ENCODE measurements at regions not wholly inside any gene's neighbourhood (a gene's known extent, or its start where the extent isn't known, plus 50 kb on each side); places are given as distances from the start of the nearest gene placed in this dataset.
"Not testable (repeated sequence)": the region's sequence is repeated elsewhere in the genome, so short reads cannot be mapped to it uniquely, and the experiment has no call there.

DNA sequence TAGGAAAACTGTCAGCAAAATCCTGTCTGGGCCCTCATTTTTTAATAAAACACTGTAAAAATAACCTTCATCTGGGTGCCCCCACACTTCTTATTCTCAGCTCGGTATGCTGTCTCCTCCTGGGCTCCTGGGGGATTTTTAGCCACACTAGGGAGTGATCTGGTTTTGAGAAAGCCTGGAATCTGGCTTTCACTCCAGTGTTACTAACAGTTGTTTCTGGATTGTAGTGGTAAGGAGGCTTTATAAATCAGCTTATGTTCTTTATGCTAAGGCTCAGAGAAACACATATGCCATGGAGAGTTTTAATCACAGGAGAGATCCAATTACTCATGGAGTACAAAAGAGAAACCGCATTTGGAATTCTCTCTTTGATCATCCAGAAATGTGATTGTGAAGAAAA is 744.3 kb upstream of the SOX11 start:
- DNase-seq: no peak

DNA sequence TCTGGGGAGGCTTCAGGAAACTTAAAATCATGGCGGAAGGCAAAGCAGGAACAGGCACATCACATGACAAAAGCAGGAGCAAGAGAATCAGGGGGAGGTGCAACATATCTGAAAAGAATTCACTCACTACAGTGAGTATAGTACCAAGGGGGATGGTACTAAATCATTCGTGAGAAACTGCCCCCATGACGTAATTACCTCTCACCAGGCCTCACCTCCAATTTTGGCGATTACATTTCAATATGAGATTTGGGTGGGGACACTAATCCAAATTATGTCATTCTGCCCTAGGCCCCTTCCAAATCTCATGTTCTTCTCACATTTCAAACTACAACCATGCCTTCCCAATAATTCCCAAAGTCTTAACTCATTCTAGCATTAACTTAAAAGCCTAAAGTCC is 740.8 kb upstream of the SOX11 start:
- DNase-seq: no peak

DNA sequence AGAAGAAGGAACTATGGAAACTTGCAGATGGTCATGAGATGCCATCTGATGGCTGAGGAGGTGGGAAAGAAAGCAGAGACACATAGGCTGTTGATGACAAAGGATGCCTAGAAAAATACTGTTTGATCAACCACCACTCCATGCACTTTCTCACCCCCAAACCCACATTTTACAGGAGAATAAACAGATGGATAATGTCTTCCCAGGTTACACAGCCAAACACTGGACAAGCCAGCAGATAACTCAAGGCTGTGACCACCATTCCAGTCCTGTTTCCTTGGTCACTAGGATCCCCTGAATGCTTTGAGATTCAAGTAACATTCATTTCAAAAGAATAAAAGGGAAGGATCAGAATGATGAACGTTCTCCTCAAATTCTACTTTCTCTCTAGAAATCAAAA is 733.0 kb upstream of the SOX11 start:
- DNase-seq: no peak

DNA sequence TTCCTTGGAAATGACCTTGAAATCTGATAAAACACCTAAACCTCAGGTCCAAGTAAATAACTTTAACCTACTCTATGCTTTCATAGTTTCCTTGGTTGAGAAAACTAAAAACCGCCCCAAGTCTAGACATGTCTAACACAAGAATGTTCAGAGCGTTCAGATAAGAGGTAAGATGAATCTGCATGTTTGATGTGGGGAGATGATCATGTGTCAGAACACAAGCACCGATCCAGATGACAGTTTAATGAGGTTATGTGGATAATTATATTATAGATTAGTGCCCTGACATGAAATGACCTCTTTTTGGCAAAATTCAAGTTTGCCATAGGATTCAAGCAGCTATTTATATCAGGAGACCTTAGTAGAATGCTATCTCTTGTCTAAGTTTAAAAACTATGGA is 729.8 kb upstream of the SOX11 start:
- DNase-seq: no peak

DNA sequence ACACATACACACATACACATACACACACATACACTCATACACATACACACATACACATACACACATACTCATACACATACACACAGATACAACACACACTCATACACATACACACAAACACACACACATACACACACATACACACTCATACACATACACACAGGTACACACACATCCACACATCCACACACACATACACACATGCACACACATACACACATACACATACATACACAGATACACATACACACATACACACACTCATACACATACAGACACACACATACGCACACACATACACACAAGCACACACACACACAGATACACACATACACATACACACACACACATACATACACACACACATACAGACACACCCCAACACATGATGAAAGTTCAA is 729.1 kb upstream of the SOX11 start:
- DNase-seq: no peak

DNA sequence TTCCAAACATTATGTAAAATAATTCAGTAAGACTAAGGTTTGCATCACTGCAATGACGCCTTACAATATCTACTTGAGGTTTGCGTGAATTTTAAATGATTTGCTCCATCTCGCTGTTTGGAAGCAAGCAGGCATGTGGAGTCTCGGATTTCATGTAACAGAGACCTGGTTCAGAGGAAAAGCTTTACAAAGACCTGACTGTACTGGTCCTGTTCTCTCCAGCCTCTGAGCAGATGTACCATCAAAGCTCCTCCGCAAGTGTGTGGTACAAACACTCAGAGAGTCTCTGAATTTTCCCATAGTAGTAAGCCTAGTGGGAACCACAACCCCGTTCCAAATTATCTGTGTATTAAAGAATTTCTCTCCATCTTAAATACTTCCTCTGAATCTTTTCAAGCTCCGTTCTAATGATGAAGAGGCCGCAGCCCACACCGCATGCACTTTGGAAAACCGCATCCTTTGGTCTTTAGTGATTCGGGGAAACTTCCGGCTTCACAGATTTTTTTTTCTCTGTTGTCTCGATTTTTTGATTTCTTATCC is 728.1 kb upstream of the SOX11 start:
- DNase-seq: no peak

DNA sequence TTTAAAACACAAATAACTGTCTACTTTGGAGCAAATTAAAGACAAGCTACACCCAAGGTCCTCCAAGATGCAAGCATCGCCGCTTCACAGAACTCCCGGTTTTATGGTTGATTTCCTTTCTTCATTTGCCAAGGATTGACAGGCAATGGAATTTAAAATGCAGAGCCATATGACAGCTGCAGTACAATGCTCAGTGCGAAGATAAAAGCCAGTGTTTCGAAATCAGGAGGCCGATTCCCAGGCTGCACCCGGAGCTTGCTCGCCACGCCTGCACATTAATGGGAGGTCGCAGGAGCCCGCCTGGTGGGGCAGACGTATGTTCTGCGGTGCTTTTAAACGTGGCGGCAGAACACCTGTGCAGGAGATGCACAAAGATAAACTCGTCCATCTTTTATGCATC is 727.6 kb upstream of the SOX11 start:
- no peak for DNase-seq

DNA sequence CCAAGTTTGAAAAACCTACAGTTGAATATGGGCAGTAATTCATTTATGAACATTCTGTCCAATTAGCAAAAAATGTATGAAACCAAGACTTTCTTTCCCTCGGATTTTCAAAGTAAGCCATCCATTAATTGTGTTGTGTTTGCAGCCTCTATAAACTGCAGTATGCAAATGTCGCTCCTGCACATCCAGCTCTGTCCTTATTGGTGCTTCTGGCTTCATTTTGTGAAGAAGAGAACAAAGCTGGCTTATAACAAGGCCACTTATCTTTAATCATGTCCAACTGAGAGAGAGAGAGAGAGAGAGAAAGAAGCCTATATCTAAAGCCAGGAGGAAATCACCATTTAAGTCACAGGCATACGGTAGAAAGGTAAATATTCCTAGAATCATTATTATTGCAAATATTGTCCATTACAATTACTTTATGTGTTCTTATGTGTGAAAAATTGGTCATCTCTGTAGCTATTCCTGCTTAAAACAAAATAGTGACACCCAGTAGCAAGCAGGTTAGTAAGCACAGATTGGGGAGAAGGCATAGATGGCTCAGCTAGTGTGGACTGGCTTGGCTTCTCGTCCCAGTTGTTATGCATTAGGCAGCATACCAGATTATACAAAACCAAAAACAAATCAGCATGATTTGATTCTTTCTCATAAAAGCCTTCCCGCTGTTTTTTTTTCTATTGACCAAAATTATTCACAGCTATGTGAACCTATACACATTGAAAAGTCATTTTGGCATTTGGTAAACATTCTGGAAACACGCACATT is 726.4 kb upstream of the SOX11 start:
- no peak for DNase-seq

DNA sequence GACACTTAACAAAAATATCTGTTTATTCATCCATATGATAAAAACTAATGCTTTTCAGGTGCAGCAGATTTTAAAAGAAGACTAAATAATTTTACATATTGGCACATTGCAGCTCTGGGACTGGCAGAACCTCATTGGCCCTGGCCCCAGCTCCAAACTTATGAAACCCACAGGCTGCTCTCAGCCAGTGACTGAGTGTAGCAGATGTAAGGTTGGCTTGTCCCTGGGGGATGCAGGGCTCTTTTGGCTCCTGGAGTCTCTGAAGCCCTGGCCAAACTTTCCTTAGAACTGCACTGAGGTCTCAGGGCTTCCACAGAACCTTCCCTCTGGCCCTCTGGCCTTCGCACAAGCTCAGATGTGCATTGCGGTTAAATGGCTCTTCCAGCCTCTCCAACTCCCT is 725.0 kb upstream of the SOX11 start:
- DNase-seq: no peak

DNA sequence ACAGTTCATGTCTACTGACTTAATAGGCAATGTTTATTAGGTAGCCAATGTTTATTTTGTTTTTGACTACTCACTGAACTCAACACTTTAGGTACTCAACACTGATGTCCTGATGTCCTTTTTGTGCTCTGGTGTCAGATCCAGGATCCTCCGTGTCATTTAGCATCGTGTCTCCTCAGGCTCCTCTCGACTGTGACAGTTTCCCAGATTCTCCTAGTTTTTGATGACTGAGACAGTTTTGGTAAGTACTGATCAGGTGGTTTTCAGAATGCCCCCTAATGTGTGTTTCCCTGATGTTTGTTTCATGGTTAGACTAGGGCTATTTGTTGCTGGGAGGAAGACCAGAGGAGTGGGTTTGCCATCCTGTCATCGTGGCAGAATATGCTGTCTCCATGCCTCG is 719.7 kb upstream of the SOX11 start:
- DNase-seq: no peak

DNA sequence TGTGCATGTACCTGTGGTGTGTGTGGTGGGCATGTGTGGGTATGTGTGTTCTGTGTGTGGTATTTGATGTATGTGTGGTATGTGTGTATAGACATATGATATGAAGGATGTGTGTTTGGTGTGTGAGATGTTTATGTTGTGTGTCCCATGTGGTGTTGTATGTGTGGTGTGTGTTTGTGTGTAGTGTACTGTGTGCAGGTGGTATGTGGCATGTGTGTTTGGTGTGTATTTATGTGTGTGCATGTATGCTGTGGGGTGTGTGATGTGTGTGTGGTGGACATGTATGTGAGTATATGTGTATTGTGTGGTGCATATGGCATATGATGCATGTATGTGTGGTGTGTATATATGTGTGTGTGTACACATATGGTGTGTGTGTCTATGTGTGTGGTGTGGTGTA is 718.8 kb upstream of the SOX11 start:
- DNase-seq: no peak

DNA sequence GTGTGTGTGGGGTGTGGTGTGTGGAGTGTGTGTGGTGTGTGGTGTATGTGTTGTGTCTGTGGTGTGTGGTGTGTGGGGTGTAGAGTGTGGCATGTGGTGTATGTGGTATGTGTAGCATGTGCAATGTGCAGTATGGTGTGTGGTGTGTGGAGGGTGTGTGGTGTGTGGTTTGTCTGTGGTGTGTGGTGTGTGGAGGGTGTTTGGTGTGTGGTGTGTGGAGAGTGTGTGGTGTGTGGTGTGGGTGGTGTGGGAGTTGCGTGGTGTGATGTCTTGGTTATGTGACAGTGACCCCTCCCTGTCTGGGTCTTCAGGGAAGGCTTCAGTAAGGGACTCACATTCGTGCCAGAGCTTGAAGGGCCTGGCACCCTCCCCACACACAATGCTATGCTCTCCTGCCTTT is 718.2 kb upstream of the SOX11 start:
- no peak for DNase-seq

DNA sequence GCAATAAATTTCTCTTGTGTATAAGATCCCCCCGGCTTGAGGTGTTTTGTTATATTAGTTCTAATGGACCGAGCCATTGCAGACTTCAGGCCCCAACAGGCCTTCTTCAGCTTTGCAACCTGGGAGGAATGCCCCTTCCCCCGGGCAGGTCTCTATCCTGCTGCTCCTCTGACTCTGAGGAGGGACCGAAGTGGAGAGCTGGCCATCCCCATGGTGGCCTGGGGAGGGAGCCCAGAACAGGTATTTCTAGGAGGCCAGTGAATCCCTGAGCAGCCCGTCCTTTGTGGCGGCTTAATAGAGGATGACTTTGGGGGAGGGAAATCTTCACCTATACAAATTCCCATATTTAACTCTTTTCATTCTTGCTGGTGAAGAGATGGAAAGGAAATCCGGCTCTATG is 715.8 kb upstream of the SOX11 start:
- DNase-seq: no peak

DNA sequence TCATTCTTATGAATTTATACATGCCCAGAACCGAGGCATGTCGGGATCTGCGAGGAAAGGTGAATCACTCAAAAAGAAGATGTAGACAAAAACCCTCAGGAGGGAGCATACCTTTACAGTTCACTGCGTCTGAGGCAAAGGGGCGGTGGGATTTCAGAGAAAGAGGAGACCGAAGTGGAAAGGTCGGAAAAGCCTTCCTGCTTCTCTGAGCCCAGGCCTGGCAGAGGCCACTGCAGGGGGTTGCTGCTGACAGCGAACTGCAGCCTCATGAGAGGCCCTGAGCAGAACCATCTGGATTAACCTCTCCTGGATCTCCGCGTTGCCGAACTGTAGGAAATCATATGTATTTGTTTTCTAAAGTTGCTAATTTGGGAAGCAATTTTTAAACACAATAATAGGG is 713.1 kb upstream of the SOX11 start:
- DNase-seq: no peak

DNA sequence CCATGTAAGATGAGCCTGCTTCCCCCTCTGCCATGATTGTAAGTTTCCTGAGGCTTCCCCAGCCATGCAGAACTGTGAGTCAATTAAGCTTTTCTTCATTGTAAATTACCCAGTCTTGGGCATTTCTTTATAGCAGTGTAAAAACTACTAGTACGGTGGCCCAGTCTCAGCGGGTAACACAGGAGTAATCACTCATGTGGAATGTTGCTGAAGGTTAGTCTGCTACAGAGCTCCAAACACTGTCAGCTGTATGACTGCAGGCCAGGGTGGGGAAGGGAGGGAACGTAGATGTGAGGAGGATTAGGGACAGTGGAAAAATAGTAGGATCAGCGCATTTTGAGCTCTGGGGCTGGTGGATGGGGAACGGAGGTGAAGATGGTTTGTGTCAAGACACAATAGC is 711.2 kb upstream of the SOX11 start:
- DNase-seq: no peak

DNA sequence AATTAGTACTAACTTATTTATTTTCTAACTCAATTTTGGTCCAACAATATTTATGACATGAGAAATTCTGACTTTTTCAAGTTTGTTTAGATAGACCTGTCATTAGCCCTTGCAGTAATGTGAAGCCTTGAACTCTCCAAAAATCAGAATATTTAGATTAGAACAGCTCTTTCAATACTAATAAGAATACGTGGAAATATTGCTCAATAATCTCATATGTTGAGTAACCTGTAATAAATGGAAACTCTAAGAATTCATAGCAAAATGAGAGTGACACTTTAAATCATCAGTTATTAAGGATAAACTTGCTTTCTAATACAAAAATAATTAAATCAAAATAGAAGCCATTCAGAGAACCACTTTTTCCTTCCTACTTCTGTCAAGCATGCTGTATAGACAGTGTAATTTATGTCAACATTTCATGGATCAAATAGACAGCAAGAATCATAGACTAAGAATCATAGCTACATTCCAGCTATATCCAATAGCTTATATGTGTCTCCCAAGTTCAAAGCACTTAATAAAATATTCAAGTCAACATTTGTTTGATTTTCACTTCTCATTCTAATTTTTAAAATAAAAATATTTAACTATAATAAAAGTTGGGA is 710.3 kb upstream of the SOX11 start:
- no peak for DNase-seq

DNA sequence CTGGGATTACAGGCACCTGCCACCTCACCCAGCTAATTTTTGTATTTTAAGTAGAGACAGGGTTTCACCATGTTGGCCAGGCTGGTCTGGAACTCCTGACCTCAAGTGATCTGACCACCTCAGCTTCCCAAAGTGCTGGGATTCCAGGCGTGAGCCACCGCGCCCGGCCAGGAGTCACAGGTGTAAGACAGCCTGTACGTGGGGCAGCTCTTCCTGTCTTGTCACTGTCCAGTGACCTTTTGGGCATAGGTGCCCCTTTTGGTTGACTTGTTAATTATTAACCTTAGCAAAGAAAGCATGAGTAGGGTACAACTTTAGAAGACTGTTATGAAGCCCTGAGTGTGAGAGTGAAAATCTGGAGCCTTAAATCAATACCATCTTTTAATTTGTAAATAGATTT is 703.7 kb upstream of the SOX11 start:
- DNase-seq: not testable (repeated sequence)

DNA sequence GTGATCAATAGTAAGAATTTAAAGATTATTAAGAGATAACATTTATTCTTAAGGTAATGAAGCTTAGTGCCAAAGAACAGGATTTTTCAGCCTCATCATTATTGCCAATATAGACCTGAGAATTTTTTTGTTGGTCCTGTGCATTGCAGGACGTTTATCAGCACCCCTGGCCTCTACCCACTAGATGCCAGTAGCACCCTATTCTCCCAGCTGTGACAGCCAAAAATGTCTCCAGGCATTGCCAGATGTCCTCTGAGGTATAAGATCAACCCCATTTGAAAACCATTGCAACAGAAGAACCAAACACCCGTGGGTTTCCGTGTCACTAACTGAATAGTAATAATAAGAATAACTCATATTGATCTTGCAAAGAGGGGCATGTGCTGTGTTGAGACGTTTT is 700.0 kb upstream of the SOX11 start:
- DNase-seq: peak; percentile 48 to 55

DNA sequence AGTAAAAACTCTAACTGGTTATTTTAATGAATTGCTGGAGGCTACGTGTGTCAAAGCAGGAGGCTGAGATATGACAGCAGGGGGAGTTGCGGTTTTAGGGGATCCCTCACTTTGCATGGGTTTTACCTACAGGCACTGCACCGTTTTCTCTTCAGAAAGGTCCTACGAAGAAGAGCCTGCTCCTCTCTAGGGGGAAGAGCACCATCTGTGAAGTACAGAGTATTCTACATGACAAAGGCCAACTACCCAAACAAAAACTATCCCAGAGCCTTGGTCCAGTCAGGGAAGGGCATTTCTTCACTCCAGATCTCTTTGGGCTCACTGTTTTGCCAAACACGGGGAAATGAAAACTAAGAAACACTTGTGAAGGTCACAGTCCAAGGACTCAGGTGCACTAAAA is 696.7 kb upstream of the SOX11 start:
- no peak for DNase-seq

DNA sequence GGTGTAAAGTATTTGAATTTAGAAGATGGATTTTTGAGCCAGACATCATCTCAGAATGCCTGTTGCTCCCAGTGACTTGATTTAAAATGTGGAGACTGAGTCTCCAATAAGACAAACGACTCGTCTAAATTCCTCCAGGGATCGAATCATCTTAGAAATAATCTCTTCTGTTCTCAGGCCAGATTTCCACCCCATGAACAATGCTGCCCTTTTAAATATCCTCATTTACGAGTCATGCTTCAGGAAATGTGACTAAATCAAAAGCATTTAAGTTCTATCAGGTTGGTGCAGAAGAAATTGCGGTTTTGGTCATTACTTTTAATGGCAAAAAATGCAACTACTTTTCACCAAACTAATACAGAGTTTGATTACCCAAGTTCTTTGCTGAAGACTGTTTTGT is 684.6 kb upstream of the SOX11 start:
- DNase-seq: no peak

DNA sequence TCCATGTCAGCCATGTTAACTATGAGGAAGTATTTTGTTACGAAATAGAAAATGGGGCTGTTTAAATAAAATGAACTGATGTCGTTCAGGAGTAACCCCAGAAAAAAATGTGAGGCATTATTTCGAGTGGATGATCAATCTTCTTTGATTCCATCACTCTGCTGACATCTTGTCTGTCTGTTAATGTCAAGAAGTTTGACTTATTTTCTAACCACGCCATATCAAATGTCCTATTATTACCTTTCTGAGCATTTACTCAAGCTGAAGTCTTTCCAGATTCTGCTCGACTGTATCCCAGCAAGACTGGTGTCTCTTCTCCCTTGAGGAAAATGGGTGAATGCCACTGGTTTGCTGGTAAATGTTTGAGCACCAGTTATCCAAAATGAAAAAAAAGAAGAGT is 672.9 kb upstream of the SOX11 start:
- no peak for DNase-seq

DNA sequence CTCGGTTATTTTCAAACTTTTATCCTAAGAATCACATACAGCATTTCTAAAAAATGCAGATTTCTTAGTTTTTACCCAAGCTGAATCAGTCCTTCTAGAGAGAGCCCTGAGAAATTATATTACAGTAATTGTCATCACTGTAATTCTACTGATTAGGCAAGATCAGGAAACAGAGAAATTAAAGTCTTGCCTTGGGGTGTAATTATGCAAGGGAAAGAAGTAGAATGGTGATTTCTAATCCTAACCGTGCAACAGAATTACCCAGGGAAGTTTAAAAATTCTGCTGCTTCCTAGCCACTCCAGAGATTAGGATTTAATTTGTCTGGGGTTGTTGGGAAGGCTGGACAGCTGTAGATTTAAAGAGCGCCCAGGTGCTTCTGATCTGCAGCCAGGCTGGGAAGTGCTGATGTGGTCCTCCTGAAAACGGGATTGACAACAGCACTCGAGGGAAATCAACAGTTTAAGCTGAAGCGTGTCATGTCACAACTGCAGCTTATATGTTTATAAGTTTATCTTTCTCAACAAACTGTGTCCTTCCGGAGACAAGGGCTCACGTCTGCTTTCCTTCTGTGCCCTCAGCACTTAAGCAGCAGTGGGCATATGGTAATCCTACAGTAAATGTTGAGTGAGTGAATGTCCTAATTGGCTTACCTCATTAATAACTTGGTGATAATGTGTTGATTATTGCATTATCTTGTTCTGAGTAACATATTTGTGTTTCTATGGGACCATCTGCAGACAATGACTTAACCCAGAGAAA is 671.9 kb upstream of the SOX11 start:
- peak; percentile 21 to 56 for DNase-seq

DNA sequence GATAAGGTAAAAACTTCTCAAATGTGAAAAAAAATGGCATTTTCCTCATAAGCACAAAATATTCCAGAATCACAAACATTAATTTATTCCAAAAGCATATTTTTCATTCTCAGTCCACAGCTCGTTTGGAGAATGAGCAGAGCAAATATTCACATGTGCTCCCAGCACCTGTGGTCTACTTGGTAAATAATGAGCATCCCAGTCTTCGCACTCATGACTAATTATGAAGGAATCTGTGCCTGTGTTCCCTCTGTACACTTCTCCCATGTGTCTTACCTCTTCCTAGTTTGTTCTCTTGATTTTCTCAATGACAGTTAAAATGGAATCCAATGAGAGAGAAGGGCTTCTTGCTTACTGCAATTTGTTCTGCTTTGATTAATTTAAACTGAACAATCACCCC is 671.0 kb upstream of the SOX11 start:
- DNase-seq: peak; percentile 27 to 57

DNA sequence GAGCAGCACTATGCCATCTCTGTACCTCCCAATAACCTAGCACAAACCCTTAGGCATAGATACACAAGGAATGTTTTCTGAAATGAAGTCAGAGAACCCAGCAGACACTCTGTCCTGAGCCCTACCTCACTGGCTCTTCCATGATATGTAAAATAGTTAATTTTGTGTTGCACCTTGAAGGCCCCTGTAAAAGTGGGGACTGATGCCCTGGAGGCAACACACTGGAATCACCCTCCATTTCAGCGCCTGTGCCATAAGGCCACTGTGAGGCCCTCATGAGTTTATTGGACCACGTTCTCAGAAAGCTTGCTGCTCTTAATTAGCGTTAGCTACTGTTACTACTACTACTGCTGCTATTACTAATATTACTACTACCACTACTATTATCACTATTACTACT is 670.1 kb upstream of the SOX11 start:
- no peak for DNase-seq

Measured in SHP77 (cell line).